GM19467 (cell line): ENCODE measurements at regions not wholly inside any gene's neighbourhood (a gene's known extent, or its start where the extent isn't known, plus 50 kb on each side); places are given as distances from the start of the nearest gene placed in this dataset.
"Not testable (repeated sequence)": the region's sequence is repeated elsewhere in the genome, so short reads cannot be mapped to it uniquely, and the experiment has no call there.

Source experiments
- ATAC-seq: cut with Tn5 transposase; IDR thresholded peaks from one replicate; pipeline ENCODE4 v1.9.1; 2021; ENCODE audit warnings: mild to moderate bottlenecking, moderate library complexity; ENCODE audit not compliant: unreplicated experiment

DNA sequence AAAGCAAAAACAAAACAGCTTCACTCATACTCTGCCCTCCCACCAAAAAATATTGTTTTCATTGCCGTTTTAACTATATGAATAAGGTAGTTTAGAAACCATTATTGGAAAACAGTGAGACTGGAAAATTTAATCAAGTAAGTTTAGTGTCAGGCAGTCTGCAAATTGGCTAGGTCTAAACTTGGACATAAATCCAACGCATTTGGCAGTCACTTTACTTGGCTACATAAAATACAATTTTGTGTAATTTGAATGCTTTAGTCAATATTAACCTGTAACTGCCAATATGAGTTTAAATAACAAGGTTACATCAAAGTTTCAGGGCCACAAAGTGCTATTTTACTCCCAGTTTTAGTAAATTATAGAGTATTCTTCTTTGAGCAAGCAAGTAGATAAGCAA lies 202.3 kb upstream of the SLC38A2 start:
- ATAC-seq = no peak

DNA sequence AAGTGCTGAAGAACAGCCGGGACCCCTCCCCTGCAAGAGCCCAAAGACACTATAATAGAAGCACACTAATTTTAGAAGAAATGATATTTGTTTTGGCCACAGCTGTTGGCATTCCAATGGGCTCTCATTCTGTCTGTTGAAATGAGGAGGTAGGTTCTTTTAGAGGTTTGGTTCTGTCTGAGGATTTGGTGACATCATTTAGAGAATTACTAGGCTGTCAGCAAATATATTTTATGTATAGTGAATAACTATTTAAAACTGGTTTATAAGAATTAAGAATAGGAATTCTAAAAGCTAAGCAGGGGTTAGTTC lies 200.7 kb upstream of the SLC38A2 start:
- no peak for ATAC-seq

DNA sequence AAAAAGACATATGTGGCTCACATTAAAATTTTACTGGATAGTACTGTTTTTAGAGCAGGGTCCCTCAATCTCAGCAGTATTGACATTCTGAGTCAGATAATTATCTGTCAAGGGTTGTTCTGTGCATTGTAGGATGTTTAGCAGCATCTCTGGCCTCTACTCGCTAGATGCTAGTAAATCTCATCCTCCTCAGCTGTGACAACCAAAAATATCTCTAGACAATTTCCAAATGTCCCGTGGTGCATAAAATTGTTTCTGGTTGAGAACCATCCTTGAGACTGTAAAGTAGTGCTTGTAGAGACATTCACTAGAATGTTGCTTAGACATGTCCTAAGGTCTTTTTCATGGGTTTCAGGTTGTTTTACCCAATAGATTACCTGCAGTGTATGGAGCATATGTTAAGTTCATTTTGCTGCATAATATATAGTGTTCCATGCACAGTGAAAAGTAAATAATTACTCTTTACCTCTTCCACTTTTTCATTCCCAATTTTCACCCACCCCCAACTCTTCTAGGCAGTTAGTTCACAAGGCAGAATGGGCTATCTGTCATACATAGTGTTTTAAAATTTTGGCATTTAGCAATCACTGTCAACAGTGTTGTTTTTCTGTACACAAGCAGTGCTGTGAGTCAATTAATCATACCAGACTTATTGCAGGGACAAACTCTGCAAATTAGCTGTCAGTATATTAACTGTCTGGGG lies 200.2 kb upstream of the SLC38A2 start:
- no peak for ATAC-seq

DNA sequence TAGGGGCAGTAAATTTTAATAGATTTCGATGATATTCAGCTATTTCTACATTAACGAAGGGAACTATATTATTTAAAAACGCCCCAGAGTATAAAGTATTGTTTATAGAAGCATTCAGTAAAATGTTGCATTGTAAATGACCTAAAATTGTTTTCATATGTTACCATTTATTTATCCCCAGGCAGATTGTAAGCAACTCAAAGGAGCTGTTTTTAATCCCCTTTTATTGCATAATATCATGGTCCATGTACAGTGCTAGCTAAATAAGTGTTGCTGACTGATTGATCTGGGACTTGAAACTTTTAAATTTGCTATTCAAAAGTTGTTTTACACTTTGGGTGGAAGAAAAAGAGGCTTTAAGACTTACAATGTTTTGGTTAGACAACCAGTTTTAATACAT lies 199.0 kb upstream of the SLC38A2 start:
- no peak for ATAC-seq

DNA sequence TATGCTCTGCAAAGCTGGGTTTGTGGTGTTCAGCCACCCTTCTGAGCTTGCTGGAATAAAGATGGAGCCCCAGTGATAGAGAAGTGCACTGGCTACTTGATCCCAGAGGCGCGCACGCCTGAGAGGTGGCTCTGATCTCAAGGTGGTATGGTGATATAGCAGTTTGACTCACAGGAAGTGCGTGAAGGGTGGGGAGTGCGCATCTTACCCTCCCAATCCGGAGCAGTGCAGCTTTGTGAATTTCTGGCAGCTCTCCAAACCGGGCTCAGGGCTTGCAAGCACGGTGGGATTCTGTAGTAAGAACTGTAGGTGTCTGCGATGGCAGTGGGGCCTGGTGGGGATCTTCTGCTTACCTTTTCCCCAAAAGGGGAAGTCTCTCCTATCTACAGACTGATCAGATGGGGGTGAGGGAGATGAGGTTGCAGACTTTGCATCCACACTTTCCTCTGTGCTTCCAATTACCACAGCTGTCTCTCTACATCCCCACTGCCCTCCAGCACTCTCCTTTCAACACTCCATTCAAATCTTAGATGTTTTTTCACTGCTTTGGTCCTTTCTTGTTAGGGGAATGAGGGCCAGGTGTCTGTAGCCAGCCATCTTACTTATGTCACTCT lies 197.4 kb upstream of the SLC38A2 start:
- ATAC-seq = no peak

DNA sequence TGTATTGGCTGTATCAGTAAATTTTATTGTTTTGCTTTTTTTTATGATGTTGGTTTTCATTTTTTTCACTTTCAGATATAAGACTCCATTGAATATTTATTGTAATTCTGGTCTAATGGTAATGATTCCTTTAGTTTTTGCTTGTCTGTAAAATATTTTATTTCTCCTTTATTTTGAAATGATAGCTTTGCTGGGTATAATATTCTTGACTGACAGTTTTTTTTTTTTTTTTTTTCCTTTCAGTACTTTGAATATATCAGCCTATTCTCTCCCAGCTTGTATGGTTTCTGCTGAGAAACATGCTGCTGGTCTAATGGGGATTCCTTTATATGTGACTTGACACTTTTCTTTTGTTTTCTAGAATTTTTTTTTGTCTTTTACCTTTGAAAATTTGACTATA lies 195.1 kb upstream of the SLC38A2 start:
- ATAC-seq = no peak

DNA sequence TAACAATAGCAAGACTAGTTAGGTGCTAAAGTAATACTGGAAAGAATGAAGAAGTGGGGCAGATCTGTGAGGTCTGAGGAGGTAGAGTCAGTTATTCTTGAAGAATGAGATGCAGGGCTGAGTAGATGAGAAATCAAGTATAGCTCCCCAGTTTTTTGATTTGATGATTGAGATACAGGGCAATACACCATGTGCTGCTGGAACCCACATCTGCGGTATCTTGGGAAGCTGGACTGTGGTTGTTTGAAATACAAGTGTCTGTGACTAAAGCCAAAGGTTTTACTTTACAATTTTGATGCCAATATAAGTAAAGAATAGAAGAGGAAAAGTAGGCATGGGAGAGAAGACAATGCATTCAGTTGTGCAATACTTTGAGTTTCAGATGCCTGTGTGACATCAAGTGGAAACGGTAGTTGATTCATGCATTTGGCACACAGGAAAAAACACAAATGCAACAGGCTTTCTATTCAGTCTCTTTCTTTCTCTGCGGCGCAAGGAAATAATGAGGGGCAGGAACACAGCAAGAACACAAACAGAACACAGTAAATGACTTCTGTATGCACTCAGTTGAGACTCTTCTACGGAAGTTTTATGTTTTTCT lies 190.2 kb upstream of the SLC38A2 start:
- ATAC-seq = no peak

DNA sequence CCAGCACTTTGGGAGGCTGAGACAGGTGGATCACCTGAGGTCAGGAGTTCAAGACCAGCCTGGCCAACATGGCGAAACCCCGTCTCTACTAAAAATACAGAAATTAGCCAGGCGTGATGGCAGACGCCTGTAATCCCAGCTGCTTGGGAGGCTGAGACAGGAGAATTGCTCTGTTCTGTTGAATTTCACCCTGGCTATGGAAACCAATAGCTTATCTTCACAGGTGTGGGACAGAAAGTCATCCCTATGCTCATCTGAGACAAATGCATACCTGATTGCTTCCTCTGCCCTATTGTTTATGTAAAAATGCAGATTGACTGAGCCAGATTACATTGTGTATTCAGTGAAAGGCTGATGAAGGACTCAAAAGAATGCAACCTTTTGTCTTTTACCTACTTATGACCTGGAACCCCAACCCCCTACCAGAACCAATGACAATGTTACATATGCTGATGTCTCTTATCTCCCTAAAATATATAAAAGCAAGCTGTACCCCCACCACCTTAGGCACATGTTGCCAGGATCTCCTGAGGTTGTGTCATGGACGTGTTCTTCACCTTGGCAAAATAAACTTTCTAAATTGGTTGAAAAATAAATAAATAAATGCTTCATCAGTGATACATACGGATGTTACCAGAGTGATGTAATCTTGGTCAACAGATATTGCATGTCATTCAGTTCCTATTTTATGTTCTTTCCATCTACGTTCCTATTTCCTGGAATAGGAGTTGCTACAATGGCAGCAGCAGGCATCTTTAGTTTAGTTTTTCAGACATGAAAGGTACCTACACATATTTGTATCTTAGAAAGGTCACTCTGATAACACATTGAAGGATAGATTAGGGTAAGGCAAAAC lies 189.4 kb upstream of the SLC38A2 start:
- not testable (repeated sequence) for ATAC-seq

DNA sequence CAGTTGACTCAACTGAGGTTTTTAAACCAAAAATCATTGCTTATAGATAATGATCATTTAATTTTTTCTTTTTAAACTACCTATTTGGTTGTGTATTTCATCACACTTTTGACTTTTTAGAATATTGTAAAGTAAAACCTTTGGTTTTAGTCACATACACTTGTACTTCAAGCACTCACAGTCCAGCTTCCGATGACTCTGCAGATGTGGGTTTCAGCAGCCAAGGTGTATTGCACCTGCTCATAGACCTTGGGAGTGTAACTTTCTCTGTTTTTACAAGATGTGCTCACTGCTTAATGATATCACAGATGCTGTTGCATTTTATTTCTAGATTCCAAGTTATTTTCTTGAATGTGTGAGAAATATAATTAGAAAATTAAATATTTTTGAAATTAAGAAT lies 188.3 kb upstream of the SLC38A2 start:
- no peak for ATAC-seq

DNA sequence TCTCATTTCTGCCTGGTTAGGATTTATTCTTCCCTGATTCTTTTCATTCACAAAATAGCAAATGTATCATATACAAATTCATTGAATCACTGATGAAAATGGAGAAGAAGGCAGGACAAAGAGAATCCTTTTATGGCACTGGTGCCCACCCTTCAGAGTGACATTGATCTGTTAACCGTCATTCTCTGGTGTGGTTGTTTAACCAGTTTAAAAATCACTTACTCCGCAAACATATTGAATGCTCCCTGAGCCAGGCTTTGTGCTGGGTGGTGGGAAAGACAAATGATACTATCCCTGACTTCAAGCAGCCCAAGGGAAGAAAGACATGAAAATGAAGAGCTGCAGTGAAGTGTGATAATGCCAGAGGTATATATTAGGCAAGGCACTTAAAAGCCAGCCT lies 187.5 kb upstream of the SLC38A2 start:
- no peak for ATAC-seq

DNA sequence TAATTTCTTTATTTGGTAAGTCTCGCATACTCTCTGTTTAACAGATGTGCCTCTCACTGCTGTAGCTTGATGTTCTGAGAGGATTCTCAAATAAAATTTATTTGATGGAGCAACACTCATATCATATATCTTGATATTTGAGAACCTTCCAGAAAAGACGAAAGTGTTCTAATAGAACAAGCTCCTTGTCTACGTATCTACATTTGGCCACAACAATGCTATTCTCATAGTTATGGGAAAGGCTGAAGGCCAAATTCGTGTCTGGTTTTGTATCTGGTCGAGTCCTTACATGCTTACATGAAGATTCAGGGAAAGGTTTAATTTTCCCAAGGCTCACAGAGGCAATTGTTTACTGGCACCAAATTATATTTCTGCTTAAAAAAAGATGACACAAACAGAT lies 186.7 kb upstream of the SLC38A2 start:
- ATAC-seq = no peak

DNA sequence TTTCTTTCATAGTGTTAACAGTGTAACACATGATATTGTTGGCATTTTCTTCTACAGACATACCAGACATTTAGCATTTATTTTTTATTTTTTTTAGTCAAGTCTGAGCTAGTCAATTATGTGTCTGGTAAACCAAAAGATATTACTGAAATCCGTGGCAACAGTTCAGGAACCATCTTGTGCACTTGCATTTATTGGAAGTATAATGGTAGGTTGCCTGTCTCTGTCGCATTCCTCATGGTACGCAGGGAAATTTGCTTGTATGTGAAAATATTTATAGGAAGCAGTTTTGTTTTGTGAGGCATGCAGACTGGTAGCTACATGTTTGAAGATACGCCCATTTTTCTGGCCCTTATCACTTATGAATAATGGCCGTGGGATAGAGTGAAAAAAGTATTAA lies 186.1 kb upstream of the SLC38A2 start:
- no peak for ATAC-seq

DNA sequence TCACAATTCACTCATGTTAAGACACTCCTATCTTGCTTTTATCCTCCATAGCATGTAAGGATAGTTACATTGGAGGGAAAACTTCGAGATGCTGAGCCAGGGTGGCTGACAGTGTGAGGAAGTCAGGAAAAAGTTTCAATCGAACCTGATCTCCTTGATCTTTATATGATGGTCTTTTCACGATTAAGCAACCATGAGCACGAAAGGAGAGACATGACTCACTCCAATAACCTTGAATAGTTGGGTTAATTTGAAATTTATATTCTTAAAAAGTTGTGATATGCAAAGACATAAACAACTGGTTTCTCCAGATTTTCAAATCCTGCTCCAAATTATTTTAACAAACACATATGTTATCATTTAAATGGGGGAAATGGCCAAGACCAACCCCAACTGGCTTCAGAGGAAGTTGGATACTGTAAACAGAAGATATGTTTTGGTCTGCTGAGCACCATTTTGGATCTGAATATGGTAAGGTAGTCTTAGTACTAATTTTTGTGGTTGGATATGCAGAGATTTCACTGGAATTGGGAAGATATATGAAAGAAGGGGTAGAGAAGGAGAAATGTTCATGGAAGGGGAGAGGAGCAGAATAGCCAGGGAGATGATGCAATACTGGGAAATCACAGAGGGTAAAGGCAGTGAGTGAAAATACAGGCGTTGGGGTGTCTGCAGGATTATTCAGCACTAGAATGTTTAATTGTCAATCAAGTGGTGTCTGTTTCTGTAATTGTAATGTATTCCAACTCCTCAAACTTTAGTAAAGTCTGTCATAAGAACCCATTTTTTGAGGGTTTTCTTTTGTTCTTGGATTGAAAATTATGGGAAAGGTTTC lies 185.2 kb upstream of the SLC38A2 start:
- ATAC-seq = no peak

DNA sequence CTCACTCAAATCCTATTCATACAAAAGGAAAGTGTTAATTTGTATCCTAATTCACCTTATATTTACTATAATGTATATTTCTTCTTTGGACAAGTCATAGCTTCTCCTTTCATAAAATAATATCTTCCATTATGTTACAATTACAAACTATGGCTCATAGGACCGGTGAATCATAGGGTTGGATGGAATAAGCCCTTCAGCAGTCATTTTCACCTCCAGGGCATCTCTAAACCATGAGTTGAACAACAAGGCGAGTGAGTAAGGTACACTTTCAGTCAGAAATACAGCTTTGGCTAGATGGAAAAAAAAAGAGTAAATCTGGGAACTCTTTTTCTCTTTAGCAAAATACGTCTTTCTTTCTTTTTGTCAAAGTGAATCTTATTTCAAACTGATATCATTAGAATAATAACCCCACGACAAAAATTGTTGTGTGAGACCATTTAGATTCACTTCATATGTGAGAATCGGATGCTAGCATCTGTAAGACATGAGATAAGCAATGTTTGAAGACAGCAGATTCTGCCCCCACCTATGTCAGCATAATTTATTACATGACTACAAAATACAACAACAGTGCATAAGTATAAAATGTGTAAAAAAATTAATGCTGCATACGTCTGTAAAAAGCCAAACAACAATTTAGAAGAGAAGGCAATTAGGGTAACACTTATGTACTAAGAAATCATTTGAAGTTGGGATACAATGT lies 184.4 kb upstream of the SLC38A2 start:
- no peak for ATAC-seq

DNA sequence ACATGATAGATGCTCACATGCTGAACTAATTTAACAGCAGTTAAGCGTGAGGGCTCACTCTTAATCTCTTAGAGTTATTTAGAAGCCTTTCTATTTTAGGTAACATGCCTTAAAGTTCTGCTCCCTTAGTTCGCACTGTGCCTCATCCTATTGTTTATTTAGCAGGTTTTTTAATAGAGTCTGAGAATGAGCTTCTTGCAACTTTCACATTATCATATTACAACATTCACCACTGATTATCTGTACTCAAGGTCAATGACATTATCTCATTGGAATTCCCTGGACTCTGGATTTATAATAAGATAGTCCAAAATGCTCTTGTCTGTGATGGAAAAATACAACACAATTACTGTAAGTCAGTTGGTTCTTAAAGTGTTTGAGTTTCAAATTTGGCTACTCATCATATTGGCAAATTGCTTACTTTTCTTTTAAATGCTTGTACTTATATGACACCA lies 183.6 kb upstream of the SLC38A2 start:
- no peak for ATAC-seq

DNA sequence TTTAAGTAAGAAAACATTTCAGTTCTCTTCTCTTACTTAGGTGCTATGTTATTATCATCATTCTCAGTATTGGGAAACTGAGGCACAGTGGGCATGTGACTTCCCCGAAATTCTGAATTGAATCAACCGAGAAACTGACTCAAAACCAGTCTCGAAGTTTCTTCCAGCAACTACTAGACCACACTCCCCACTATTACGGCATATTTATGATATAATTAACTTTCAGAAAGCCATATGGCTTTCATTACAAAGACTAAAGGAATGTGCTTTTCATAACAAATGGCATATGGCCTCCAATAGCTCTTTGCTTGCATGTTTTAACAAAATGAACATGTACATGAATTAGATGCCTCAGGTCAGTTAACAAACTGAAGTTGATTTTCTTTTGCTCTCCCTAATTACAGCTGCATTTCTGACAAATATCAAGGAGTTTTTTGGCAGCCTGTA lies 182.9 kb upstream of the SLC38A2 start:
- no peak for ATAC-seq

DNA sequence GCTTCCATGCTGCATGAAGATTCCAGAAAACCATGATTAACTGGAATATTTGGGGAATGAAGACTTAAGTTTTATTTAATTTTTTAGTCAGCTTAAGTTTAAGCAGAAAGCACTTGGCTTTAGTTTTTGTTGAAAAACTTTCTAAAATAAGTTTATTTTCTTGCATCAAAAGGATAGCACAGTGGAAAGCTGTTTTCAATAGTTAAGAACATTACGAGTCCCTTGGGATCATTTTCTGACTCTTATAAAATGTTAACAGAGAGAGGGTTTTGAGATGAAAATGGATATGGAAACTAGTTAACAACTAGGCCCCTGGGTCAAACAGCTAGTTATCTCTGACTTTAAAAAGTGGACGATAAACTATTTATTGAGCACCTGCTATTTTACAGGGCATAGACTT lies 181.9 kb upstream of the SLC38A2 start:
- no peak for ATAC-seq

DNA sequence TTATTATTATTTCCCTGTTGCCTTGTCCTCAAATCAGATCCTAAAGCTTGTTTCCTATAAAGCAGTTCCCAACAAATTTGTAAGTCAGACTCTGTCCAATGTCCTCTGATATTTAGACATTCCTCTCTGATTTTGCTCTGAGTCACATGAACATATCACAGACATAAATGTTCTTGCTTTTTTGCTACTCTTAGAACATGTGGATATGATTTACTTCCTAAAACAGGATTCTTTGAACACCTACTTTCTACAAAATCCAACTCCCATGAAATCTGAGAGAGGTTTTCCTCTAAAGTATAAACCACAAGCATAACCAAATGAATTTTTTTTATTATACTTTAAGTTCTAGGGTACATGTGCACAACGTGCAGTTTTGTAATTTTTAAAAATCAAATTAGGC lies 181.3 kb upstream of the SLC38A2 start:
- ATAC-seq = no peak

DNA sequence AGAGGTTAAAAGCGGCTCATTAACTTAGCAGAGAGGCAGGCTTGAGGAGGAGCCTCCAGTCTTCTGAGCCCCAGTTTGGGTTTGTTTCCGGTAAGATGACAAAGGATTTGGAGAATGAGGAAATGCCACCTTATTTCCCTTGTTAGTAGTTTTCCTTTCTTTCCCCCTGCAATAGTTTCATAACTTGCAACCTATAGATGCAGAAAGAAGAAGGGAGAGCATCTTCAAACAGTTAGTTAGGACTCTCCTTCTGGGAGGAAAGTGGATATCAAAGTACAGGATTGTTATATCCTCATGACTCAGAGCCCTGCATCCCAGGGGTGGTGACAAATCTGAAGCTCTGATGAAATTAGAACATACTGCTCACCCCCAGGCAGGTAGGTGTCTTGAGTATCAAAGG lies 180.7 kb upstream of the SLC38A2 start:
- no peak for ATAC-seq

DNA sequence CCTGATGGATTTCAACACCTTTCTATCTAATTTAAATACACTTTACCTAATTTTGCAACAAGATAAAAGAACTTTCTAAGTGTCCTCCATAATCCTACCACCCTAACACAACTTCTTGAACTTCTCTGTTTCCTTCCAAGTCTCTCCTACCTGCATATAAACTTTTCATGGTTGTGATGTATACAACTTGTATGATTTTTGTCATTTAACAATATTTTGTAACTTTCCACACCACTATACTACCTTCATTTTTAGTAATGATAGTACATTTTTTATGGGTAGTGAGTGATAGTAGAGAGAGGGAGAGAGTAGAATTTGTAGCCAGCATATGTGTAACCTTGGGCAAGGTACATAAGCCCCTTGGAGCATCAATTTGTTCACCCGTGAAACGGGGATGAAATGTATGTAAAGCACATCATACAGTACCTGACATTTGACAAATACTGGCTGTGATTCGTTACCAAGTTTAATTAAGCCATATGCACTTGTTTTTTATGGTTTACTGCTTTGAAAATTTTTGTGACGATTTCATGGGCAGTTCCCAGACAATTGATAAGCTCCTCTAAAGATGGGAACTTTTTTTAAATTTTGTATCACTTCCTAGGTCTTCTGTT lies 177.8 kb upstream of the SLC38A2 start:
- no peak for ATAC-seq
